Right lobe of liver (tissue), 6 donors: ENCODE measurements at regions not wholly inside any gene's neighbourhood (a gene's known extent, or its start where the extent isn't known, plus 50 kb on each side); places are given as distances from the start of the nearest gene placed in this dataset.

Experiments used
- ATAC-seq, 4 donors: fragments of 200-7000 bp; cut with Tn5 transposase; one replicate each; pipeline ENCODE4 v1.9.1; 2020; ENCODE audit warnings: mild to moderate bottlenecking in 4 of 4, moderate library complexity in 4 of 4
- DNase-seq, 3 donors: peaks; one replicate each; pipeline ENCODE4 v3.0.0-alpha.2; 2020
- H3K27ac ChIP-seq, 3 donors: fragments of 200-600 bp; one replicate each; pipeline ENCODE4 v1.8.0; 2022
- H3K27me3 ChIP-seq, 2 donors: fragments of 200-600 bp; one replicate each; pipeline ENCODE4 v1.8.0; 2022
- H3K36me3 ChIP-seq, 4 donors: fragments of 200-600 bp; sonication (generic) in 1 of 4; one replicate each; pipeline versions ENCODE4 v1.5.1 to v1.8.0; 2017 to 2022; ENCODE audit warnings: control low read depth in 1 of 4
- H3K4me1 ChIP-seq, 4 donors: fragments of 200-600 bp; sonication (generic) in 1 of 4; one replicate each; pipeline versions ENCODE4 v1.5.1 to v1.8.0; 2017 to 2022; ENCODE audit warnings: control low read depth in 1 of 4
- H3K4me3 ChIP-seq, 3 donors: fragments of 200-600 bp; one replicate each; pipeline ENCODE4 v1.8.0; 2022
- H3K9me3 ChIP-seq, 4 donors: fragments of 200-600 bp; sonication (generic) in 1 of 4; one replicate each; pipeline versions ENCODE4 v1.5.1 to v1.8.0; 2017 to 2022; ENCODE audit warnings: control low read depth in 1 of 4
- POLR2A ChIP-seq: fragments of 450-650 bp; IDR thresholded peaks from one replicate; pipeline ENCODE4 v1.6.1; 2017; ENCODE audit warnings: antibody characterized with exemption, mild to moderate bottlenecking
- WGBS: methylation state at CpG from one replicate; pipeline ENCODE4 v1.1.6; 2018; ENCODE audit warnings: low coverage, low lambda C conversion rate; ENCODE audit not compliant: insufficient coverage; ENCODE audit errors: missing lambda C conversion rate; 5-methylcytosine and 5-hydroxymethylcytosine counted together
- intact Hi-C, 2 donors: fragments of 100-400 bp; cut with DNase I; formaldehyde crosslinking; loops; one replicate each; pipeline versions ENCODE4 v1.11.2 to v1.14.1; 2022
- TF ChIP-seq, protein P1 (sequence below), 4 donors: fragments of 200-600 bp in 3 of 4; fragments of 450-650 bp in 1 of 4; IDR thresholded peaks; one replicate each; pipeline versions ENCODE4 v1.5.1 to v1.8.0; 2016 to 2022; ENCODE audit warnings: antibody characterized with exemption in 4 of 4, mild to moderate bottlenecking in 2 of 4
- donor health status: DM: no; HTN: yes; CAD: no.
- donor health status: DM: no; HTN: no; CAD: no.
- donor health status: DM: no; HTN: no; CAD: no.
- donor health status: DM: no; HTN: yes; CAD: no.
- donor health status: DM: no; HTN: yes; CAD: no.

DNA sequence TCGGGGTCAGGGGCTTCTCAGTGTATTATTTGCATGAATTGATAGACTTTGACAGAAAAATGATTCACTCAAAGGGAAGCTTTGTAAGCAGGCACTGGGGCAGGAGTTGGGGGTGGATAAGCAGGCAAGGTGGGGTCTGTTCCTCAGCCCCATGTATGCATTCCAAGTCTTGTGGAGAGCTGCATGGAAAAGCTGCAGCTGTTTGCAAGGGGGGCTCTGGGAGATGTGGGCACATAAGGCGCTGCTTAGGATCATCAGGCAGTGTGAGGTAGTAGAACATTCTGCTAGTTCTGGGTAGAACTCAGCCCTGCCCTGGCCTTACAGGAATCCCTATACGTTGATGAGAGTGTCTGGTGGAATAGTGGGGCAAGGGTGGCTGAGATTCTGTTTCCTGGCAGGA is 154.2 kb upstream of the LRIG1 start:
- Histone ChIP-seq H3K27ac (no peak overlapping the region), H3K36me3 (no peaks in the 10 kb centered on the region), H3K4me1 (peaks cover 0 to 20% (median 2%) of the 10 kb centered on the region in 4 donors), H3K9me3 (no peaks in the 10 kb centered on the region), H3K4me3 (no peak overlapping the region), H3K27me3 (no peaks in the 10 kb centered on the region)
- TF ChIP-seq, protein P1, sequence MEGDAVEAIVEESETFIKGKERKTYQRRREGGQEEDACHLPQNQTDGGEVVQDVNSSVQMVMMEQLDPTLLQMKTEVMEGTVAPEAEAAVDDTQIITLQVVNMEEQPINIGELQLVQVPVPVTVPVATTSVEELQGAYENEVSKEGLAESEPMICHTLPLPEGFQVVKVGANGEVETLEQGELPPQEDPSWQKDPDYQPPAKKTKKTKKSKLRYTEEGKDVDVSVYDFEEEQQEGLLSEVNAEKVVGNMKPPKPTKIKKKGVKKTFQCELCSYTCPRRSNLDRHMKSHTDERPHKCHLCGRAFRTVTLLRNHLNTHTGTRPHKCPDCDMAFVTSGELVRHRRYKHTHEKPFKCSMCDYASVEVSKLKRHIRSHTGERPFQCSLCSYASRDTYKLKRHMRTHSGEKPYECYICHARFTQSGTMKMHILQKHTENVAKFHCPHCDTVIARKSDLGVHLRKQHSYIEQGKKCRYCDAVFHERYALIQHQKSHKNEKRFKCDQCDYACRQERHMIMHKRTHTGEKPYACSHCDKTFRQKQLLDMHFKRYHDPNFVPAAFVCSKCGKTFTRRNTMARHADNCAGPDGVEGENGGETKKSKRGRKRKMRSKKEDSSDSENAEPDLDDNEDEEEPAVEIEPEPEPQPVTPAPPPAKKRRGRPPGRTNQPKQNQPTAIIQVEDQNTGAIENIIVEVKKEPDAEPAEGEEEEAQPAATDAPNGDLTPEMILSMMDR (IDR thresholded peaks at IDR 0.05), result no peak
- no peak for TF ChIP-seq POLR2A
- peak in 3 of 4 donors; percentile 23 to 25 (median 24) for ATAC-seq
- no peak for DNase-seq
- intact Hi-C loops, result no loop called here
- 44% methylated on average over 2 of the region's 3 CpGs for WGBS

DNA sequence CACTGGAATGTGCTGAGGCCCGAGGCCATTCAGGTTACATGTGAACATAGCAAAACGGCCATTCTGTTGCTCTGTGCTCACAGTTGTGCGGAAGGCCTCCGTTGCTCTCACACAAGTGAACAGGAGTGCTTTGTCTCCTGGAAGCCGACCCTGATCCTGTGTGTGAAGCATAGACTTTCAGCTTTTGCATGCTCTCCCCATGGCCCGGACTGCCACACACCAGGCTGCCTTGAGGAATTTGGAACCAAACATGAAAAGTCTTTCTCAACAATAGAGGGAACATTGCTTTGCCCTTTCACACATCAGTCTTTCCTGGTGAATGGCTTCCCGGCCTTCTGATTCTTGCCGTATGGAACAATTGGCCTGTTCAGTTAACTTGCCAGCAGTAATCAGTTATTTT is 154.8 kb upstream of the LRIG1 start:
- no peak overlapping the region for H3K4me3 ChIP-seq
- no peaks in the 10 kb centered on the region for H3K9me3 ChIP-seq
- no peaks in the 10 kb centered on the region for H3K36me3 ChIP-seq
- no peak for TF ChIP-seq POLR2A
- TF ChIP-seq, protein P1 (IDR thresholded peaks at IDR 0.05), result no peak
- peak overlapping the region in 1 of 3 donors; percentile 29 for H3K27ac ChIP-seq
- intact Hi-C loops, result no loop called here
- DNase-seq (peak in 2 of 3 donors; percentile 59 to 73), ATAC-seq (peak; percentile 90 to 94 (median 92))
- no peaks in the 10 kb centered on the region for H3K27me3 ChIP-seq
- peaks cover 0 to 20% (median 2%) of the 10 kb centered on the region in 4 donors for H3K4me1 ChIP-seq
- 42% methylated on average over 7 of the region's 8 CpGs for WGBS

DNA sequence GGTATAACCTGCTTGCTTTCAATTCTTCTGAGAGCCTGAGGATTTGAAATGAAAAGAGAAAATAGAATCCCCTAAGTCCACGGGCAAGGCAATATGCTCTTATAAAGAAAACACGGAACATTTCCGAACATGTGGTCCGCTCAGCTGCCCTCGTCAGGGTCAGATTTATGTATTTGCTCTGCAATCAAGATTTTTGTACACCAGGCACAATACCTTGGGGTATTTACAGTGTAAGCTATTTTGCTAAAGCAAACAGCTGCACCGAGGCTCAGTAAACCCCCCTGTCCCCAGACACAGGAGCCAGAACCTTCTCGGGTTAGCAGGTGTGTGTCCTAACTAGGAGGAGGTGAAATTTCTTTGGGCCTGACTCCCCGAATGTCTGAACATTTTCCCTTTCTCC is 155.8 kb upstream of the LRIG1 start:
- H3K27me3 ChIP-seq, result no peaks in the 10 kb centered on the region
- 73% methylated on average over 8 of the region's 8 CpGs for WGBS
- intact Hi-C loops, result no loop called here
- no peak overlapping the region for H3K4me3 ChIP-seq
- no peaks in the 10 kb centered on the region for H3K36me3 ChIP-seq
- DNase-seq (no peak), ATAC-seq (no peak)
- H3K9me3 ChIP-seq, result no peaks in the 10 kb centered on the region
- H3K4me1 ChIP-seq, result peaks cover 0 to 20% (median 2%) of the 10 kb centered on the region in 4 donors
- no peak overlapping the region for H3K27ac ChIP-seq
- no peak for TF ChIP-seq POLR2A
- TF ChIP-seq, protein P1 (IDR thresholded peaks at IDR 0.05), result no peak

DNA sequence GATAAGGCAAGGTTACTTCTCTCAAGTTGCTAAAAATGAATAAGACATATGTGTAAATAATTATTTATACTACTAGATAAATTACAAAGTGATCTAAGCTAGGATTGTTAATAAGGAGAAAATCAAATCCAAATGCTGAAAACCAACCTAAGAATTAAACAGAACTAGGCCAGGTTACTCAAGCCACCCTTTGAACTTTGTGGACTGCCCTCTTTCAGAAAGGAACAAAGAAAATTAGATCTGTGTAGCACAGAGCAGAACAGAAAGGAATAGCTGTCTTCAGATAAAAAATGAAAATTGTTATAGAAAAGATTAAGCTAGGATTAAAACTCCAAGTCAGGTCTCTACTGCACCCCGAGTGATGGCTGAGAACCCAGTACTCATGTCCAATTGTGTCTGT is 158.2 kb upstream of the LRIG1 start:
- peak; percentile 71 to 77 (median 74) for ATAC-seq
- Histone ChIP-seq H3K36me3 (no peaks in the 10 kb centered on the region), H3K4me3 (no peak overlapping the region), H3K27me3 (no peaks in the 10 kb centered on the region), H3K27ac (peak overlapping the region in 1 of 3 donors; percentile 6), H3K9me3 (no peaks in the 10 kb centered on the region), H3K4me1 (peaks cover 0 to 20% (median 2%) of the 10 kb centered on the region in 4 donors)
- DNase-seq, result peak in 1 of 3 donors; percentile 56
- intact Hi-C loops, result no loop called here
- WGBS, result no CpG with 5 or more reads among the region's 1 CpG
- no peak for TF ChIP-seq POLR2A
- TF ChIP-seq, protein P1 (IDR thresholded peaks at IDR 0.05), result no peak

DNA sequence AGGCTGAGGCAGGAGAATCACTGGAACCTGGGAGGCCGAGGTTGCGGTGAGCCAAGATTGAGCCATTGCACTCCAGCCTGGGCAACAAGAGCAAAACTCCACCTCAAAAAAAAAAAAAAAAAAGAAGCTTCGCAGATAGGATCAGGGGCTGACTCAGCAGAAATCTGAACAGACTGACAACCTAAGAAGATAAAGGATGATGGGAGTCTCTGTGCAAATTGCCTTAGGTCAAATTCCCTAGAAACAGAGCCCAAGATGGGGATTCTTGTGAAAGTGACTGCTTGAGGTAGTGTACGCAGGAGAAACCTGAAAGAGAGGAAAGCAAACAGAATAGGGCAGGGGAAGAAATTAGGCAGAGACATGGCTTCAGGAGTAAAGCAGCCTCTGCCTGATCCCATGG is 160.8 kb upstream of the LRIG1 start:
- TF ChIP-seq, protein P1 (IDR thresholded peaks at IDR 0.05), result no peak
- TF ChIP-seq POLR2A, result no peak
- Histone ChIP-seq H3K36me3 (no peaks in the 10 kb centered on the region), H3K27ac (no peak overlapping the region), H3K27me3 (no peaks in the 10 kb centered on the region), H3K4me1 (peaks cover 0 to 6% (median 0%) of the 10 kb centered on the region in 4 donors), H3K9me3 (no peaks in the 10 kb centered on the region), H3K4me3 (no peak overlapping the region)
- intact Hi-C loops, result no loop called here
- no peak for DNase-seq
- 69% methylated on average over 2 of the region's 4 CpGs for WGBS
- ATAC-seq, result no peak
